ENCODE measurements at regions not wholly inside any gene's neighbourhood (a gene's known extent, or its start where the extent isn't known, plus 50 kb on each side); places are given as distances from the start of the nearest gene placed in this dataset.
"Not testable (repeated sequence)": the region's sequence is repeated elsewhere in the genome, so short reads cannot be mapped to it uniquely, and the experiment has no call there.

- H3K27ac ChIP-seq; H3K9me3 ChIP-seq; H3K4me1 ChIP-seq; H3K4me3 ChIP-seq; DNase-seq (ENCODE audit: low spot score in 2 of 2); intact Hi-C loops (cut with DNase I; ENCODE audit: low total_unique reads); H3K27me3 ChIP-seq; H3K36me3 ChIP-seq: not testable (repeated sequence)
Observed at GRCh38 chr5:177894681-177895453, 101.2 kb downstream of the PROP1 start.

- H3K9me3 ChIP-seq; H3K4me3 ChIP-seq; H3K36me3 ChIP-seq; H3K27ac ChIP-seq; H3K4me1 ChIP-seq; intact Hi-C loops (cut with DNase I; ENCODE audit: low total_unique reads); H3K27me3 ChIP-seq: not testable (repeated sequence)
- peak in 1 of 2 donors; percentile 43 for DNase-seq (ENCODE audit: low spot score in 2 of 2)
Observed at GRCh38 chr5:177892357-177892665, 103.7 kb downstream of the PROP1 start.

- intact Hi-C loops (cut with DNase I; ENCODE audit: low total_unique reads); H3K4me1 ChIP-seq; H3K36me3 ChIP-seq; H3K27me3 ChIP-seq; H3K27ac ChIP-seq; H3K9me3 ChIP-seq; H3K4me3 ChIP-seq: not testable (repeated sequence)
- DNase-seq (ENCODE audit: low spot score in 2 of 2) = peak in 1 of 2 donors; percentile 23
Observed at GRCh38 chr5:177891547-177892356, 104.3 kb downstream of the PROP1 start.

- intact Hi-C loops (cut with DNase I; ENCODE audit: low total_unique reads); H3K9me3 ChIP-seq: not testable (repeated sequence)
Observed at GRCh38 chr5:177883295-177883694, 100.6 kb upstream of the FAM153A start.

GRCh38 chr5:177875900-177876238 lies 93.2 kb upstream of the FAM153A start:
- DNase-seq (ENCODE audit: low spot score in 2 of 2); H3K27ac ChIP-seq; H3K36me3 ChIP-seq; H3K4me1 ChIP-seq; intact Hi-C loops (cut with DNase I; ENCODE audit: low total_unique reads); H3K27me3 ChIP-seq; H3K9me3 ChIP-seq: not testable (repeated sequence)
- H3K4me3 ChIP-seq = peak overlapping the region; percentile 21 to 60 (median 44)

More at GRCh38 chr5:177883295-177883694, 100.6 kb upstream of the FAM153A start:
- H3K4me3 ChIP-seq; H3K27me3 ChIP-seq; H3K36me3 ChIP-seq; H3K4me1 ChIP-seq; DNase-seq (ENCODE audit: low spot score in 2 of 2); H3K27ac ChIP-seq: not testable (repeated sequence)

GRCh38 chr5:177875013-177875899 lies 92.6 kb upstream of the FAM153A start:
- H3K4me1 ChIP-seq; H3K27ac ChIP-seq; H3K36me3 ChIP-seq; H3K27me3 ChIP-seq; DNase-seq (ENCODE audit: low spot score in 2 of 2); intact Hi-C loops (cut with DNase I; ENCODE audit: low total_unique reads); H3K9me3 ChIP-seq: not testable (repeated sequence)
- H3K4me3 ChIP-seq = peak overlapping the region in 2 of 3 donors; percentile 44 to 60

DNA sequence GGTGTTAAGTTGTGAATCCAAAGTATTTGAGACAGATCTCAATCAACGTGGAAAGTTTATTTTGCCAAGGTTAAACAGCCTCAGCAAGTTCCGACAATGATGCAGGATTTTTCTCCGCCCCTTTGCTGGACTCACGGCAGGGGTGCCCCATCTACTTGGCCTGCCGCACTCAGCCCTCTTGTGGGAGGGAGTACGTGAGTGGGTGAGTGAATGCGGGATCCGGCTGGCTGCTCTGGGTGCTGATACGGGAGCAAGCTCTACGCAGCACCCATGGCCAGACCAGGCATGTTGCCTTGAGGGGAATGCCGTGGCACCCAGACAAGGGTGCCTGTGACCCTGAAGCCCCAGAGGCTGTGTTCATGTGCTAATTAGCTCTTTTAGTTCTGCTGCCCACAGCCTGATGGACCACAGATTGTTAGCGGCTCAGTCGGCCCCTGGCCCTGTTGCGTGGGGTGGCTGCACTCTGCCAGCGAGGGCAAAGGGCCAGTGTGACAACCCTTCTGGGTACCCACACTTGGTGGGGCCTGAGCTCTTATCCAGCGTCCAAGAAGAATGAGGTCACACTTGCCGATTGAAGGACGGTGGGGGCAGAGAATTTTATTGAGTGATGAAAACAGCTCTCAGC lies 81.2 kb upstream of the FAM153A start:
- intact Hi-C loops (cut with DNase I; ENCODE audit: low total_unique reads); H3K27me3 ChIP-seq; H3K4me3 ChIP-seq; H3K36me3 ChIP-seq; DNase-seq (ENCODE audit: low spot score in 2 of 2); H3K4me1 ChIP-seq; H3K9me3 ChIP-seq; H3K27ac ChIP-seq: not testable (repeated sequence)

DNA sequence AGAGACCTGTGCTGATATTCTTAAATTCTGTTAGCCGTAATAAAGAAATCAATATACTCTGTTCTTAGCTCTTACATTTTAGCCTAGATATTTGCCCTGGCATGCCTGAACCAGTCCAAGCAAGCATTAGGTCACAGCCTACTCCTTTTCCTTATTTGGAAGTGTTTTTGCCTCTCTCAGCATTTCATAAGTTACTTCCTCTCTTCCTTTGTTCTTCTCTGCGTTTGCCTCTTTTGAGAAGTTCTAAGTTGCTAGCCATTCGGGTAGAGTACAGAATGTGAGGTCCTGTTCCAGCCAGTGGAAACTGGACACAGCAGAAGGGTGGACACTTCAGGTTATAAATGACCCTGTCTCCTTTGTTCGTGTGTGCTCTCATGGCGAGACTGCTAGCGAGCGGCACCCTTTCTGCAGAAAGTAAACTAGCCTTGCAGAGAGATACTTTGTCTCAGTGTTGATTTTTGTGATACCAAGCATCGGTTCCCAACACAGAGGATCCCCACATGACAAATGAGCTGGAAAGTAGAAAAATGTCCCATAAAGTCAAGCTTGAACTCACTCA lies 75.0 kb upstream of the FAM153A start:
- H3K4me1 ChIP-seq; DNase-seq (ENCODE audit: low spot score in 2 of 2); H3K27me3 ChIP-seq; H3K9me3 ChIP-seq; H3K4me3 ChIP-seq; H3K36me3 ChIP-seq; H3K27ac ChIP-seq; intact Hi-C loops (cut with DNase I; ENCODE audit: low total_unique reads): not testable (repeated sequence)

DNA sequence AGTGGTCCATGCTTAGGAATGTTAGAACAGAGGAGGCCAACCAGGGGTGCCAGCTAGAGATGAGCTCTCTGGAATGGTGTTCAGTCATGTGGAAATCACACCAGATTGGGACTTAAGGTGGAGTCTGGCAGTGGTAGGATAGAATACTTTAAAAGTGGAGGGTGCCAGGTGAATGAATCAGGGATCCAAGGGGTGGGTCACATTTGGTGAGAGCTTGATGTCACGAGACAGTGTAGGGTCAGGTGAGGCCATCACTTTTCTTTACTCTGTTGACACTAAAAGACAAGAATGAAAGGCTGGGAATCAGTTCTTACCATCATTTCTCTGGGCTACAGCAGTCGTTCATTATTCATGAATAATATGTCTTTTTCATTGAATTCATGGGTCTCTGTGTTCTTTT lies 73.8 kb upstream of the FAM153A start:
- H3K27me3 ChIP-seq; H3K36me3 ChIP-seq; intact Hi-C loops (cut with DNase I; ENCODE audit: low total_unique reads); H3K4me3 ChIP-seq; DNase-seq (ENCODE audit: low spot score in 2 of 2); H3K27ac ChIP-seq; H3K4me1 ChIP-seq; H3K9me3 ChIP-seq: not testable (repeated sequence)

DNA sequence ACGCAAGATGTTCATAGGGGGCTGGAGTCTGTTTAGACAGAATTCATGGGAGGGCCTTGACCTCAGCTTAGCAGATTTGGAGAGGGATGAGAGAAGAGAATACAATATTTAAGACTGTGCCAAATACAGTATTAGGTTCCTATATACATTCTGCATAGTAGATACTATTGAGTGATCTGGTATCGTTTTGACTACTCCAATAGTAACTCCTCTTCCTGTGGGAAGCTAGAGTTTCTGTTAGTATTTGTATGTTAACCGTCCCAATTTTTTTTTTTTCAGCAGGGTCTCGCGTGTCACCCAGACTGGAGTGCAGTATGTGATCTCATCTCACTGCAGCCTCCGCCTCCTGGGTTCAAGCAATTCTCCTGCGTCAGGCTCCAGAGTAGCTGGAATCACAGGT lies 65.2 kb upstream of the FAM153A start:
- H3K4me3 ChIP-seq, H3K9me3 ChIP-seq: not testable (repeated sequence)

GRCh38 chr5:177846598-177846997 lies 63.9 kb upstream of the FAM153A start:
- H3K9me3 ChIP-seq; H3K4me1 ChIP-seq; intact Hi-C loops (cut with DNase I; ENCODE audit: low total_unique reads); H3K36me3 ChIP-seq; H3K4me3 ChIP-seq; DNase-seq (ENCODE audit: low spot score in 2 of 2); H3K27ac ChIP-seq; H3K27me3 ChIP-seq: not testable (repeated sequence)

More for the DNA sequence above, 65.2 kb upstream of the FAM153A start:
- DNase-seq (ENCODE audit: low spot score in 2 of 2); intact Hi-C loops (cut with DNase I; ENCODE audit: low total_unique reads); H3K27ac ChIP-seq; H3K36me3 ChIP-seq; H3K27me3 ChIP-seq; H3K4me1 ChIP-seq: not testable (repeated sequence)

DNA sequence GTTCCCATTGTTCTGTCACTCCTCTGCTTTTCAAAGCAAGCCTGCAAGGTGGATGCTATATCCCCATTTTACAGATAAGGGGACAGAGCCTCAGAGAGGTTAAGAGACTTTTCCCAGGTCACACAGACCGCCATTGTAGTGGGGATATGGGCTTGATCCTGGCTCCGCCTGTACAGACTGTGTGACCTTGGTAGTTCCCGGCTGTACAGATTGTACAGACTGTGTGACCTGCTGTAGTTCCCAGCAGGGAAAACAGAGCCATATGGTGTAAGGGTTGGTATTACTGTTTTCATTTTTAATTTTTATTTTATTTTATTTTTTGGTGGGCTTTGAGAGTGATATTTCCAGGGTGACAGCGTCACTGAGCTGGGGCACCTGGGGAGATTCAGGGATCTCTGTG lies 63.2 kb upstream of the FAM153A start:
- H3K27ac ChIP-seq; DNase-seq (ENCODE audit: low spot score in 2 of 2); H3K27me3 ChIP-seq; H3K4me1 ChIP-seq; intact Hi-C loops (cut with DNase I; ENCODE audit: low total_unique reads); H3K36me3 ChIP-seq; H3K4me3 ChIP-seq; H3K9me3 ChIP-seq: not testable (repeated sequence)
